ENCODE measurements at regions not wholly inside any gene's neighbourhood (a gene's known extent, or its start where the extent isn't known, plus 50 kb on each side); places are given as distances from the start of the nearest gene placed in this dataset.

DNA sequence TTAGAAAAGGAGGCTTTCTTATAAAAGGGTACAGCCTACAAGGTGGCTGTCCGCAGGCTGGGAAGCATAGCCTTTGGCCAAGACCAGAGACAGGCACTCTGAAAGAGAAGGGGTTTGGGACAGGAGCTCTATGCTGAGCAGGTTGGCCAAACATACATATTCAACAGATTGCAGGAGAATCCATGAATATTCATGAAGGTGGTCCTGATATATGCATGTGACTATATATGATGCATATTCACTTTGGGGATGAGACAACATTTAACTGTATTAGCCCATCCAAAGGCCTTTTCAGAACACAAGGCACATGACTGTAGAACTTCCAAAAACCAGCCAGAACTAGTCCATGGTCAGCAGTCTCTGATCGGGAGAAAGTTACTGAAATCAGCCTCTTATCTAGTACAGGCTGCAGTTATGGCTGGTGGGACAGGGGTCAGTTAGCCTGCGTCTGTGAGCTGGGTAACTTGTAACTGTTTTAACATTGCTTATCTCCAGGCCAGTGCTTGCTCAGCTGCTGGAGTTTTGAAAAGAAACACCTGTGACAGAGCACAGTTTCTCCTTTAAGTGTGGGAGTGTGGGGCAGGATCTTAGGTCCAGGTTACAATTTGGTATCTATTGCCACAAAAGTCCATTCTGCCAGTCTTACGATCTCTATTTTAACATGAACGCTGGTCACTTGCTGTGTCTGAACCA, 924.2 kb downstream of the UQCRFS1 start:
- TF ChIP-seq, protein P1, sequence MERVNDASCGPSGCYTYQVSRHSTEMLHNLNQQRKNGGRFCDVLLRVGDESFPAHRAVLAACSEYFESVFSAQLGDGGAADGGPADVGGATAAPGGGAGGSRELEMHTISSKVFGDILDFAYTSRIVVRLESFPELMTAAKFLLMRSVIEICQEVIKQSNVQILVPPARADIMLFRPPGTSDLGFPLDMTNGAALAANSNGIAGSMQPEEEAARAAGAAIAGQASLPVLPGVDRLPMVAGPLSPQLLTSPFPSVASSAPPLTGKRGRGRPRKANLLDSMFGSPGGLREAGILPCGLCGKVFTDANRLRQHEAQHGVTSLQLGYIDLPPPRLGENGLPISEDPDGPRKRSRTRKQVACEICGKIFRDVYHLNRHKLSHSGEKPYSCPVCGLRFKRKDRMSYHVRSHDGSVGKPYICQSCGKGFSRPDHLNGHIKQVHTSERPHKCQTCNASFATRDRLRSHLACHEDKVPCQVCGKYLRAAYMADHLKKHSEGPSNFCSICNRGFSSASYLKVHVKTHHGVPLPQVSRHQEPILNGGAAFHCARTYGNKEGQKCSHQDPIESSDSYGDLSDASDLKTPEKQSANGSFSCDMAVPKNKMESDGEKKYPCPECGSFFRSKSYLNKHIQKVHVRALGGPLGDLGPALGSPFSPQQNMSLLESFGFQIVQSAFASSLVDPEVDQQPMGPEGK (tag by site-specific recombination; IDR thresholded peaks at IDR 0.05), result no peak
- TF ChIP-seq ZNF585B (tag by site-specific recombination; IDR thresholded peaks at IDR 0.05) (no peak), ZBTB1 (tag by site-specific recombination; IDR thresholded peaks at IDR 0.05) (no peak), ZNF184 (tag by site-specific recombination; IDR thresholded peaks at IDR 0.05) (no peak), EGR2 (tag by site-specific recombination; IDR thresholded peaks at IDR 0.05; ENCODE audit: low read depth) (no peak), MZF1 (tag by site-specific recombination; IDR thresholded peaks at IDR 0.05; ENCODE audit: borderline replicate concordance) (no peak), YY1 (tag by site-specific recombination; IDR thresholded peaks at IDR 0.05) (no peak), MYNN (tag by site-specific recombination; IDR thresholded peaks at IDR 0.05; ENCODE audit: borderline replicate concordance) (no peak), ZNF138 (tag by site-specific recombination; IDR thresholded peaks at IDR 0.05; ENCODE audit: borderline replicate concordance) (no peak)
- TF ChIP-seq, protein P2, sequence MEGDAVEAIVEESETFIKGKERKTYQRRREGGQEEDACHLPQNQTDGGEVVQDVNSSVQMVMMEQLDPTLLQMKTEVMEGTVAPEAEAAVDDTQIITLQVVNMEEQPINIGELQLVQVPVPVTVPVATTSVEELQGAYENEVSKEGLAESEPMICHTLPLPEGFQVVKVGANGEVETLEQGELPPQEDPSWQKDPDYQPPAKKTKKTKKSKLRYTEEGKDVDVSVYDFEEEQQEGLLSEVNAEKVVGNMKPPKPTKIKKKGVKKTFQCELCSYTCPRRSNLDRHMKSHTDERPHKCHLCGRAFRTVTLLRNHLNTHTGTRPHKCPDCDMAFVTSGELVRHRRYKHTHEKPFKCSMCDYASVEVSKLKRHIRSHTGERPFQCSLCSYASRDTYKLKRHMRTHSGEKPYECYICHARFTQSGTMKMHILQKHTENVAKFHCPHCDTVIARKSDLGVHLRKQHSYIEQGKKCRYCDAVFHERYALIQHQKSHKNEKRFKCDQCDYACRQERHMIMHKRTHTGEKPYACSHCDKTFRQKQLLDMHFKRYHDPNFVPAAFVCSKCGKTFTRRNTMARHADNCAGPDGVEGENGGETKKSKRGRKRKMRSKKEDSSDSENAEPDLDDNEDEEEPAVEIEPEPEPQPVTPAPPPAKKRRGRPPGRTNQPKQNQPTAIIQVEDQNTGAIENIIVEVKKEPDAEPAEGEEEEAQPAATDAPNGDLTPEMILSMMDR (tag by site-specific recombination; IDR thresholded peaks at IDR 0.05), result no peak
- TF ChIP-seq, protein P3, sequence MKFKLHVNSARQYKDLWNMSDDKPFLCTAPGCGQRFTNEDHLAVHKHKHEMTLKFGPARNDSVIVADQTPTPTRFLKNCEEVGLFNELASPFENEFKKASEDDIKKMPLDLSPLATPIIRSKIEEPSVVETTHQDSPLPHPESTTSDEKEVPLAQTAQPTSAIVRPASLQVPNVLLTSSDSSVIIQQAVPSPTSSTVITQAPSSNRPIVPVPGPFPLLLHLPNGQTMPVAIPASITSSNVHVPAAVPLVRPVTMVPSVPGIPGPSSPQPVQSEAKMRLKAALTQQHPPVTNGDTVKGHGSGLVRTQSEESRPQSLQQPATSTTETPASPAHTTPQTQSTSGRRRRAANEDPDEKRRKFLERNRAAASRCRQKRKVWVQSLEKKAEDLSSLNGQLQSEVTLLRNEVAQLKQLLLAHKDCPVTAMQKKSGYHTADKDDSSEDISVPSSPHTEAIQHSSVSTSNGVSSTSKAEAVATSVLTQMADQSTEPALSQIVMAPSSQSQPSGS (tag by site-specific recombination; IDR thresholded peaks at IDR 0.05; ENCODE audit: low read depth), result no peak
